HL-60 (cell line): ENCODE measurements at regions not wholly inside any gene's neighbourhood (a gene's known extent, or its start where the extent isn't known, plus 50 kb on each side); places are given as distances from the start of the nearest gene placed in this dataset.

Source experiments
- DNase-seq, 2 experiments: peaks; one replicate each; pipeline ENCODE4 v3.0.0-alpha.2; 2010 to 2020; ENCODE audit warnings: low read depth in 1 of 2, low spot score in 1 of 2
- H3K27ac ChIP-seq: fragments of 250-450 bp; sonication (Bioruptor Pico); replicated peaks from 2 replicates; pipeline ENCODE4 v1.5.1; 2020; ENCODE audit warnings: mild to moderate bottlenecking, moderate library complexity
- H3K27me3 ChIP-seq: fragments of 250-450 bp; sonication (Bioruptor Pico); 2 replicates; pipeline ENCODE4 v1.5.1; 2021; ENCODE audit warnings: mild to moderate bottlenecking, moderate library complexity; ENCODE audit not compliant: insufficient read depth, poor library complexity, severe bottlenecking
- H3K4me3 ChIP-seq: replicated peaks from 2 replicates; pipeline ENCODE4 v1.5.1; 2011; ENCODE audit warnings: mild to moderate bottlenecking, control low read depth, low read length; ENCODE audit not compliant: insufficient read depth
- GABPA ChIP-seq: IDR thresholded peaks from 2 replicates; pipeline ENCODE4 v1.6.1; 2012; ENCODE audit warnings: low read depth
- POLR2AphosphoS5 ChIP-seq: IDR thresholded peaks from 2 replicates; pipeline ENCODE4 v1.6.1; 2012; ENCODE audit warnings: low read depth
- SPI1 ChIP-seq: IDR thresholded peaks from 2 replicates; pipeline ENCODE4 v1.6.1; 2012; ENCODE audit warnings: low read depth, mild to moderate bottlenecking, borderline replicate concordance
- TF ChIP-seq, protein P1 (sequence below): IDR thresholded peaks from one replicate; pipeline ENCODE4 v1.5.1; 2011; ENCODE audit warnings: low read length, control low read depth, inconsistent platforms; ENCODE audit not compliant: insufficient read depth
- TF ChIP-seq, protein P2 (sequence below): IDR thresholded peaks from 2 replicates; pipeline ENCODE4 v1.6.1; 2012; ENCODE audit warnings: low read depth; ENCODE audit not compliant: insufficient replicate concordance

DNA sequence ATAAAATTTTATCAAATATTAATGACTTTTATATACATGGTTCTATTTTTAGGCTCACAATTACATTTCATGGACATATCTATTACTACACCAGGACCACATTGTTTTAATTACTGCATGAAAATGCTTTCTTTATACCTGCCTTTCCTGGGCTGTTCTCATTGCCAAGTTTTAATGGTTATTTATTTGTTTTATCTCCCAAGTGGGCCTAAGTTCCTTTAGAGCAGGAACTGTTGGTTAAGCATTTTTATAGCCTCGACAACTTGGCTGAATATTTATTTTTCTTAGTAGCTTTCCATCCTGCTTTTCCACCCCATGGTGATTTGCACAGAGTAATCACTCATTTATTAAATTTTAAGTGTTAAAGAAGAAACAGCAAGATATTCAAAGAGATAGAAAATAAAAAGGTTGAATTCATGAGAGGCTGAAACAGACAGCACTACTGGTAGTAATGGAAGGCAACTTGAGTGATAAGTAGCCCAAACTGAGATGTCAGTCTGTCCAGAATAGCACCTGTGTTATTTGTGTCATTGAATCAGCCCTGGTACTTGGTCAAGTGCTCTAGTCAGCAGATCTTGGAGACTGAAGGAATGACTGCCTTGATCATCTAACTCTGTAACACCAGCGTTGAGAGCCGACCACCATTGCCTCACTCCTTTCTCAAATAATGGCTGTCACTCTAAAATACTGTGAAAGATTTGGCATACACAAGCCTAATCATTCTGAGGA lies 119.1 kb upstream of the EGLN3 start:
- no peak for TF ChIP-seq POLR2AphosphoS5
- no peak for TF ChIP-seq GABPA
- TF ChIP-seq, protein P1, sequence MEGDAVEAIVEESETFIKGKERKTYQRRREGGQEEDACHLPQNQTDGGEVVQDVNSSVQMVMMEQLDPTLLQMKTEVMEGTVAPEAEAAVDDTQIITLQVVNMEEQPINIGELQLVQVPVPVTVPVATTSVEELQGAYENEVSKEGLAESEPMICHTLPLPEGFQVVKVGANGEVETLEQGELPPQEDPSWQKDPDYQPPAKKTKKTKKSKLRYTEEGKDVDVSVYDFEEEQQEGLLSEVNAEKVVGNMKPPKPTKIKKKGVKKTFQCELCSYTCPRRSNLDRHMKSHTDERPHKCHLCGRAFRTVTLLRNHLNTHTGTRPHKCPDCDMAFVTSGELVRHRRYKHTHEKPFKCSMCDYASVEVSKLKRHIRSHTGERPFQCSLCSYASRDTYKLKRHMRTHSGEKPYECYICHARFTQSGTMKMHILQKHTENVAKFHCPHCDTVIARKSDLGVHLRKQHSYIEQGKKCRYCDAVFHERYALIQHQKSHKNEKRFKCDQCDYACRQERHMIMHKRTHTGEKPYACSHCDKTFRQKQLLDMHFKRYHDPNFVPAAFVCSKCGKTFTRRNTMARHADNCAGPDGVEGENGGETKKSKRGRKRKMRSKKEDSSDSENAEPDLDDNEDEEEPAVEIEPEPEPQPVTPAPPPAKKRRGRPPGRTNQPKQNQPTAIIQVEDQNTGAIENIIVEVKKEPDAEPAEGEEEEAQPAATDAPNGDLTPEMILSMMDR, result no peak
- TF ChIP-seq, protein P2, sequence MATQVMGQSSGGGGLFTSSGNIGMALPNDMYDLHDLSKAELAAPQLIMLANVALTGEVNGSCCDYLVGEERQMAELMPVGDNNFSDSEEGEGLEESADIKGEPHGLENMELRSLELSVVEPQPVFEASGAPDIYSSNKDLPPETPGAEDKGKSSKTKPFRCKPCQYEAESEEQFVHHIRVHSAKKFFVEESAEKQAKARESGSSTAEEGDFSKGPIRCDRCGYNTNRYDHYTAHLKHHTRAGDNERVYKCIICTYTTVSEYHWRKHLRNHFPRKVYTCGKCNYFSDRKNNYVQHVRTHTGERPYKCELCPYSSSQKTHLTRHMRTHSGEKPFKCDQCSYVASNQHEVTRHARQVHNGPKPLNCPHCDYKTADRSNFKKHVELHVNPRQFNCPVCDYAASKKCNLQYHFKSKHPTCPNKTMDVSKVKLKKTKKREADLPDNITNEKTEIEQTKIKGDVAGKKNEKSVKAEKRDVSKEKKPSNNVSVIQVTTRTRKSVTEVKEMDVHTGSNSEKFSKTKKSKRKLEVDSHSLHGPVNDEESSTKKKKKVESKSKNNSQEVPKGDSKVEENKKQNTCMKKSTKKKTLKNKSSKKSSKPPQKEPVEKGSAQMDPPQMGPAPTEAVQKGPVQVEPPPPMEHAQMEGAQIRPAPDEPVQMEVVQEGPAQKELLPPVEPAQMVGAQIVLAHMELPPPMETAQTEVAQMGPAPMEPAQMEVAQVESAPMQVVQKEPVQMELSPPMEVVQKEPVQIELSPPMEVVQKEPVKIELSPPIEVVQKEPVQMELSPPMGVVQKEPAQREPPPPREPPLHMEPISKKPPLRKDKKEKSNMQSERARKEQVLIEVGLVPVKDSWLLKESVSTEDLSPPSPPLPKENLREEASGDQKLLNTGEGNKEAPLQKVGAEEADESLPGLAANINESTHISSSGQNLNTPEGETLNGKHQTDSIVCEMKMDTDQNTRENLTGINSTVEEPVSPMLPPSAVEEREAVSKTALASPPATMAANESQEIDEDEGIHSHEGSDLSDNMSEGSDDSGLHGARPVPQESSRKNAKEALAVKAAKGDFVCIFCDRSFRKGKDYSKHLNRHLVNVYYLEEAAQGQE, result no peak
- no peak for TF ChIP-seq SPI1
- Histone ChIP-seq H3K27ac (no peak overlapping the region), H3K4me3 (no peak overlapping the region), H3K27me3 (no peaks in the 10 kb centered on the region)
- DNase-seq, result no peak

DNA sequence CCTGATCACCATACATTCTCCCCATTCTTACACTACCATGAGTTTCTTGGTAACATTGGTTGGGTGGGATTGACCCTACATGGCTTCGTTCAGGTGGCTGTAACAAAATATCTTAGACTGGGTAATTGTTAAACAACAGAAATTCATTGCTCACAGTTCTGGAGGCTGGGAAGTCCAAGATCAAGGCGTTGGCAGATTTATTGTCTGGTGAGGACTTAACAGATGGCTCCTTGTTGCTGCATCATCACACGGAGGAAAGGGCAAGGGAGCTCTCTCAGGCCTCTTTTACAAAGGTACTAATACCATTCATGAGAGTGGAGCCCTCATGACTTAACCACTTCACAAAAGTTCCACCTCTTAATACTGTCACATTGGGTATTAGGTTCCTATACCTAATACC lies 116.7 kb upstream of the EGLN3 start:
- no peak for DNase-seq
- H3K27ac ChIP-seq, result no peak overlapping the region
- TF ChIP-seq POLR2AphosphoS5, result no peak
- TF ChIP-seq GABPA, result no peak
- TF ChIP-seq, protein P2, result no peak
- TF ChIP-seq, protein P1, result no peak
- no peak for TF ChIP-seq SPI1
- H3K4me3 ChIP-seq, result no peak overlapping the region
- no peaks in the 10 kb centered on the region for H3K27me3 ChIP-seq

DNA sequence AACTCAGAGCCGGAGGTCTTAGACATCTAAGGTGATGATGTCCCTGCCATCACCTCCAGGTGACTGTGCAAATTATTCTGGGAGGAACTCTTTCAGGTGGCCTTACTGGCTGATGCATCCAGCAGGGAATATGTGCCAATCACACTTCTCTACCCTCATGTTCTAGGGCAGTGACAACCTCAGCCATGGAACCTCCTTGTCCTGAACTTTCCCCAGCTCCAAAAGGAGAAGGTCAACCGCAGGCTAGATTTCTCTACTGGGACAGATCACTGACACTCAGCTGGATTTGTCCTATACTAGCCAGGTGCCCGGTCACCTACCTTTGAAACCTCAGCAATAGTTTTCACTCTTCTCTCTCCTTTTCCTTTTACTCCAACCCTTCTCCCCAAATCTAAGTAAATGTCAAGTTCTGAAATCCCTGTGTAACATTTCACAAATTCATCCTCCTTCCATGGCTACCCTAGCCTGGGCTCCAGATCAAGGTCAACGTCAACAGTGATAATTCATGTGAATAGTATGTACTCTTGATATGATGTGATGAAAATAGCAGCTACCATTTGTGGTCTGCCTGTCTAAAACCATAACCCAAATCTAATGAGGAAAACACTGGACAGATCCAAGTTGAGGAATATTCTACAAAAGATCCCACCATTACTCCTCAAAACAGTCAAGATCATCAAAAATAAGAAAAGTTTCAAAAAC lies 115.0 kb upstream of the EGLN3 start:
- H3K4me3 ChIP-seq, result no peak overlapping the region
- no peak overlapping the region for H3K27ac ChIP-seq
- DNase-seq, result no peak
- no peaks in the 10 kb centered on the region for H3K27me3 ChIP-seq
- TF ChIP-seq POLR2AphosphoS5 (no peak), GABPA (no peak)
- TF ChIP-seq, protein P2, result no peak
- TF ChIP-seq, protein P1, result no peak
